ENCODE measurements at regions not wholly inside any gene's neighbourhood (a gene's known extent, or its start where the extent isn't known, plus 50 kb on each side); places are given as distances from the start of the nearest gene placed in this dataset.

DNA sequence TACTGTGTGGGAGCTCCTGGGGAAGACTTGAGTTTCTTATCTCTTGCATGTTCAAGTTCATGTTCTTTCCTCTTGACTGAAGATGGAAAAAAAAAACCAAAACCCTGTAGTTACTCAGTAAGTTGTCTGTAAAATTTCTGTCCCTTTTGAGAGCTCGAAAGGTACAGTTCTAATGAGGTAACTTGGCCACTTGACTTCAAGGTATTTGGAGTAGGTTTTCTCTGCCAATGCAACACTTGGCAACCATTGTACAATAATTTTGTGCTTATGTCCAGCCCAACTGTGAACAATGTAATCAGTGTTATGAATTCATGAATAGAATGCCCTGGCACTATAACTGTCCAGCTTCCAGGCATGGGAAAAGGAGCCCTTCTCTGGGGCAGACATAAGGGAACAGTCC is 111.0 kb downstream of the LIPG start:
- dilution Hi-C loops (cut with MboI; ENCODE audit: extremely low pct_ligation_motif_present, low sequenced_read_pairs): no loop called here

More for the DNA sequence above, 111.0 kb downstream of the LIPG start:
- Histone ChIP-seq H3K79me2 (ENCODE audit: control insufficient read depth, insufficient read depth, low read length) (no peaks in the 10 kb centered on the region), H3K4me2 (ENCODE audit: insufficient read depth, low read length) (no peak overlapping the region), H2AFZ (ENCODE audit: low read depth, low read length) (no peak overlapping the region), H3K9ac (replicated peaks; ENCODE audit: extremely low read depth, insufficient read depth, low read length) (no peak overlapping the region), H4K20me1 (replicated peaks; ENCODE audit: control insufficient read depth, extremely low read depth, insufficient read depth, low read length) (no peaks in the 10 kb centered on the region), H3K36me3 (ENCODE audit: control insufficient read depth in 2 of 2, extremely low read depth in 1 of 2, insufficient read depth in 2 of 2, low read length in 2 of 2) (no peaks in the 10 kb centered on the region), H3K4me1 (ENCODE audit: control insufficient read depth, extremely low read depth, insufficient read depth, low read length) (peaks cover 12% of the 10 kb centered on the region), H3K4me3 (replicated peaks in 1 of 3; ENCODE audit: insufficient read depth in 1 of 3, low read depth in 1 of 3, low read length in 3 of 3) (no peak overlapping the region), H3K27ac (ENCODE audit: insufficient read depth, low read depth, low read length) (no peak overlapping the region), H3K9me3 (replicated peaks; ENCODE audit: control insufficient read depth, insufficient read depth, low read length) (no peaks in the 10 kb centered on the region), H3K27me3 (ENCODE audit: control insufficient read depth in 2 of 2, insufficient read depth in 2 of 2, low read length in 2 of 2) (peaks cover 3 to 7% of the 10 kb centered on the region in 2 experiments), H3K9me1 (replicated peaks; ENCODE audit: control insufficient read depth, extremely low read depth, insufficient read depth, low read length) (no peaks in the 10 kb centered on the region)
- intact Hi-C loops (cut with micrococcal nuclease): no loop called here
- DNase-seq (ENCODE audit: low read depth, low spot score) (no peak), FAIRE-seq (no peak)
- TF ChIP-seq GATA2 (IDR thresholded peaks at IDR 0.05; ENCODE audit: insufficient read depth, insufficient read length, low read depth, low read length) (no peak), EZH2 (IDR thresholded peaks at IDR 0.05; ENCODE audit: borderline replicate concordance, low read depth, low read length, severe bottlenecking) (no peak), JUN (IDR thresholded peaks at IDR 0.05; ENCODE audit: borderline replicate concordance, insufficient read depth, insufficient read length, low read depth) (no peak), MYC (IDR thresholded peaks at IDR 0.05; ENCODE audit: low read depth, low read length) (no peak), CTCF (IDR thresholded peaks at IDR 0.05; ENCODE audit: extremely low read depth in 1 of 2, insufficient read depth in 1 of 2, low read depth in 1 of 2, low read length in 2 of 2) (no peak)
- TF ChIP-seq, protein P1, sequence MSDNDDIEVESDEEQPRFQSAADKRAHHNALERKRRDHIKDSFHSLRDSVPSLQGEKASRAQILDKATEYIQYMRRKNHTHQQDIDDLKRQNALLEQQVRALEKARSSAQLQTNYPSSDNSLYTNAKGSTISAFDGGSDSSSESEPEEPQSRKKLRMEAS (IDR thresholded peaks at IDR 0.05; ENCODE audit: insufficient read depth, insufficient read length): no peak
- ChIA-PET CTCF (interaction anchor here (0.7 kb wide), 1 partner anchor 8 kb away, joined by 3 read pairs; no protein-coding TSS in a partner anchor), POLR2A (no interaction called here)
- BruUV-seq (replicated peaks): no TSS peak
